GM23338 (cell line): ENCODE measurements at regions not wholly inside any gene's neighbourhood (a gene's known extent, or its start where the extent isn't known, plus 50 kb on each side); places are given as distances from the start of the nearest gene placed in this dataset.

ENCODE experiments used
- ATAC-seq: fragments of 200-7000 bp; cut with Tn5 transposase; 3 replicates; pipeline ENCODE4 v1.9.1; 2020
- DNase-seq: peaks from one replicate; pipeline ENCODE4 v3.0.0-alpha.2; 2015; ENCODE audit warnings: low spot score
- H2AFZ ChIP-seq: fragments of 200-600 bp; sonication (generic); 2 replicates; pipeline ENCODE4 v1.8.0; 2016; ENCODE audit warnings: antibody characterized with exemption, mild to moderate bottlenecking, moderate library complexity
- H3F3A ChIP-seq: fragments of 200-600 bp; sonication (generic); replicated peaks from 2 replicates; pipeline ENCODE4 v1.8.0; 2017; ENCODE audit warnings: antibody characterized with exemption, mixed run types, low read depth
- H3K27ac ChIP-seq: fragments of 200-600 bp; sonication (generic); 2 replicates; pipeline ENCODE4 v1.6.1; 2016; ENCODE audit warnings: low read depth
- H3K27me3 ChIP-seq: fragments of 200-600 bp; sonication (generic); 2 replicates; pipeline ENCODE4 v1.8.0; 2016; ENCODE audit warnings: mild to moderate bottlenecking, mixed run types, moderate library complexity; ENCODE audit not compliant: insufficient read depth
- H3K36me3 ChIP-seq: fragments of 200-600 bp; sonication (generic); 2 replicates; pipeline ENCODE4 v1.8.0; 2016; ENCODE audit warnings: mild to moderate bottlenecking; ENCODE audit not compliant: insufficient read depth
- H3K4me1 ChIP-seq: fragments of 200-600 bp; sonication (generic); 2 replicates; pipeline ENCODE4 v1.8.0; 2016; ENCODE audit warnings: mild to moderate bottlenecking, moderate library complexity; ENCODE audit not compliant: insufficient read depth
- H3K4me2 ChIP-seq: fragments of 200-600 bp; sonication (generic); 2 replicates; pipeline ENCODE4 v1.7.1; 2017; ENCODE audit warnings: mixed run types
- H3K4me3 ChIP-seq: fragments of 200-600 bp; sonication (generic); 2 replicates; pipeline ENCODE4 v1.6.1; 2016; ENCODE audit warnings: mixed run types
- H3K79me2 ChIP-seq: fragments of 200-600 bp; sonication (generic); replicated peaks from 2 replicates; pipeline ENCODE4 v1.8.0; 2017; ENCODE audit warnings: mild to moderate bottlenecking; ENCODE audit not compliant: insufficient read depth
- H3K9me2 ChIP-seq: fragments of 200-600 bp; sonication (generic); 2 replicates; pipeline ENCODE4 v1.8.0; 2017; ENCODE audit not compliant: insufficient read depth
- H4K20me1 ChIP-seq: fragments of 200-600 bp; sonication (generic); replicated peaks from 2 replicates; pipeline ENCODE4 v1.8.0; 2017; ENCODE audit warnings: mild to moderate bottlenecking; ENCODE audit not compliant: insufficient read depth
- H3K27ac Mint-ChIP-seq: 2 replicates; pipeline ENCODE4 v1.8.0; 2020; ENCODE audit warnings: inconsistent platforms, mild to moderate bottlenecking, moderate library complexity, mixed read lengths
- H3K27me3 Mint-ChIP-seq: 3 replicates; pipeline ENCODE4 v1.8.0; 2022; ENCODE audit warnings: low read depth, mild to moderate bottlenecking, moderate library complexity, mixed read lengths, inconsistent platforms; ENCODE audit not compliant: insufficient read depth, poor library complexity
- H3K36me3 Mint-ChIP-seq: 3 replicates; pipeline ENCODE4 v1.8.0; 2021; ENCODE audit warnings: low read depth, mild to moderate bottlenecking, inconsistent platforms, moderate library complexity, mixed read lengths
- H3K4me1 Mint-ChIP-seq: 3 replicates; pipeline ENCODE4 v1.8.0; 2020; ENCODE audit warnings: mild to moderate bottlenecking, inconsistent platforms, mixed read lengths
- H3K4me3 Mint-ChIP-seq: 3 replicates; pipeline ENCODE4 v1.8.0; 2021; ENCODE audit warnings: moderate library complexity, mild to moderate bottlenecking, inconsistent platforms, mixed read lengths
- H3K9me3 Mint-ChIP-seq: 3 replicates; pipeline ENCODE4 v1.8.0; 2020; ENCODE audit warnings: moderate library complexity, mild to moderate bottlenecking, inconsistent platforms, mixed read lengths
- CREB1 ChIP-seq: fragments of 250-450 bp; sonication (Bioruptor Pico); IDR thresholded peaks from 2 replicates; pipeline ENCODE4 v1.5.0; 2020; ENCODE audit warnings: low read depth, mild to moderate bottlenecking, moderate library complexity
- CTCF ChIP-seq, 2 experiments: fragments of 200-600 bp in 1 of 2; sonication (generic) in 1 of 2; conservative IDR thresholded peaks; 2 replicates each; pipeline versions ENCODE4 v1.5.1 to v1.6.1; 2016 to 2017; ENCODE audit warnings: antibody characterized with exemption in 2 of 2, low read depth in 2 of 2, mild to moderate bottlenecking in 2 of 2, moderate library complexity in 1 of 2
- ETS1 ChIP-seq: IDR thresholded peaks from 2 replicates; pipeline ENCODE4 v1.6.1; 2016; ENCODE audit warnings: antibody characterized with exemption
- EZH2 ChIP-seq: fragments of 200-600 bp; sonication (generic); IDR thresholded peaks from one replicate; pipeline ENCODE4 v1.8.0; 2017; ENCODE audit warnings: antibody characterized with exemption, mild to moderate bottlenecking, low read depth; ENCODE audit not compliant: unreplicated experiment
- JUNB ChIP-seq: IDR thresholded peaks from one replicate; pipeline ENCODE4 v1.6.1; 2016; ENCODE audit warnings: antibody characterized with exemption; ENCODE audit not compliant: unreplicated experiment
- NANOG ChIP-seq: IDR thresholded peaks from 2 replicates; pipeline ENCODE4 v1.6.1; 2016; ENCODE audit warnings: antibody characterized with exemption, borderline replicate concordance
- STAT1 ChIP-seq: IDR thresholded peaks from one replicate; pipeline ENCODE4 v1.6.1; 2016; ENCODE audit warnings: antibody characterized with exemption; ENCODE audit not compliant: unreplicated experiment
- ZNF331 ChIP-seq: fragments of 250-450 bp; sonication (Bioruptor Pico); IDR thresholded peaks from 2 replicates; pipeline ENCODE4 v1.5.0; 2020; ENCODE audit warnings: low read depth, mild to moderate bottlenecking, moderate library complexity
- ZNF462 ChIP-seq: fragments of 250-450 bp; sonication (Bioruptor Pico); IDR thresholded peaks from 2 replicates; pipeline ENCODE4 v1.5.0; 2020; ENCODE audit warnings: mild to moderate bottlenecking, moderate library complexity
- TF ChIP-seq, protein P1 (sequence below): IDR thresholded peaks from one replicate; pipeline ENCODE4 v1.6.1; 2018; ENCODE audit warnings: antibody characterized with exemption; ENCODE audit not compliant: unreplicated experiment

GRCh38 chr6:43929511-43929910 is 159.5 kb downstream of the VEGFA start:
- no peak overlapping the region for H3K27ac ChIP-seq
- ATAC-seq = no peak
- H3K4me1 Mint-ChIP-seq = peaks cover 32% of the 10 kb centered on the region

More at GRCh38 chr6:43929511-43929910, 159.5 kb downstream of the VEGFA start:
- H3K9me3 Mint-ChIP-seq = no peaks in the 10 kb centered on the region
- Histone ChIP-seq H4K20me1 (no peaks in the 10 kb centered on the region), H3K27me3 (no peaks in the 10 kb centered on the region), H3K4me2 (no peak overlapping the region), H3K9me2 (no peaks in the 10 kb centered on the region), H3K4me3 (no peak overlapping the region), H3K79me2 (no peaks in the 10 kb centered on the region), H3F3A (no peaks in the 10 kb centered on the region), H3K4me1 (peaks cover 7% of the 10 kb centered on the region; the same call in 1 of the 2 replicates), H3K36me3 (no peaks in the 10 kb centered on the region), H2AFZ (no peak overlapping the region)
- no peaks in the 10 kb centered on the region for H3K36me3 Mint-ChIP-seq
- H3K4me3 Mint-ChIP-seq = no peak overlapping the region
- peaks cover 16% of the 10 kb centered on the region for H3K27me3 Mint-ChIP-seq
- DNase-seq = no peak
- no peak overlapping the region for H3K27ac Mint-ChIP-seq
- TF ChIP-seq JUNB = no peak
- TF ChIP-seq CTCF (conservative IDR thresholded peaks at IDR 0.05; ENCODE audit: low read depth in 2 of 2) = no peak
- TF ChIP-seq EZH2 = no peak
- no peak for TF ChIP-seq STAT1
- no peak for TF ChIP-seq ZNF331 (CRISPR knock-in tag)
- TF ChIP-seq, protein P1, sequence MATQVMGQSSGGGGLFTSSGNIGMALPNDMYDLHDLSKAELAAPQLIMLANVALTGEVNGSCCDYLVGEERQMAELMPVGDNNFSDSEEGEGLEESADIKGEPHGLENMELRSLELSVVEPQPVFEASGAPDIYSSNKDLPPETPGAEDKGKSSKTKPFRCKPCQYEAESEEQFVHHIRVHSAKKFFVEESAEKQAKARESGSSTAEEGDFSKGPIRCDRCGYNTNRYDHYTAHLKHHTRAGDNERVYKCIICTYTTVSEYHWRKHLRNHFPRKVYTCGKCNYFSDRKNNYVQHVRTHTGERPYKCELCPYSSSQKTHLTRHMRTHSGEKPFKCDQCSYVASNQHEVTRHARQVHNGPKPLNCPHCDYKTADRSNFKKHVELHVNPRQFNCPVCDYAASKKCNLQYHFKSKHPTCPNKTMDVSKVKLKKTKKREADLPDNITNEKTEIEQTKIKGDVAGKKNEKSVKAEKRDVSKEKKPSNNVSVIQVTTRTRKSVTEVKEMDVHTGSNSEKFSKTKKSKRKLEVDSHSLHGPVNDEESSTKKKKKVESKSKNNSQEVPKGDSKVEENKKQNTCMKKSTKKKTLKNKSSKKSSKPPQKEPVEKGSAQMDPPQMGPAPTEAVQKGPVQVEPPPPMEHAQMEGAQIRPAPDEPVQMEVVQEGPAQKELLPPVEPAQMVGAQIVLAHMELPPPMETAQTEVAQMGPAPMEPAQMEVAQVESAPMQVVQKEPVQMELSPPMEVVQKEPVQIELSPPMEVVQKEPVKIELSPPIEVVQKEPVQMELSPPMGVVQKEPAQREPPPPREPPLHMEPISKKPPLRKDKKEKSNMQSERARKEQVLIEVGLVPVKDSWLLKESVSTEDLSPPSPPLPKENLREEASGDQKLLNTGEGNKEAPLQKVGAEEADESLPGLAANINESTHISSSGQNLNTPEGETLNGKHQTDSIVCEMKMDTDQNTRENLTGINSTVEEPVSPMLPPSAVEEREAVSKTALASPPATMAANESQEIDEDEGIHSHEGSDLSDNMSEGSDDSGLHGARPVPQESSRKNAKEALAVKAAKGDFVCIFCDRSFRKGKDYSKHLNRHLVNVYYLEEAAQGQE = no peak
- TF ChIP-seq ZNF462 (CRISPR knock-in tag) = no peak
- TF ChIP-seq ETS1 = no peak
- no peak for TF ChIP-seq CREB1 (CRISPR knock-in tag)
- no peak for TF ChIP-seq NANOG
